DOHH2 (cell line): ENCODE measurements at regions not wholly inside any gene's neighbourhood (a gene's known extent, or its start where the extent isn't known, plus 50 kb on each side); places are given as distances from the start of the nearest gene placed in this dataset.

ENCODE experiments used
- H3F3A ChIP-seq: fragments of 200-600 bp; sonication (generic), shearing (Covaris generic); 2 replicates; pipeline ENCODE4 v1.6.0; 2016; ENCODE audit warnings: antibody characterized with exemption, mild to moderate bottlenecking; ENCODE audit not compliant: control insufficient read depth, insufficient read depth
- H3K27ac ChIP-seq: fragments of 200-600 bp; sonication (generic); 2 replicates; pipeline ENCODE4 v1.5.1; 2014; ENCODE audit warnings: low read depth, mild to moderate bottlenecking, low read length, moderate library complexity
- H3K27me3 ChIP-seq: fragments of 200-600 bp; sonication (generic); 2 replicates; pipeline ENCODE4 v1.6.1; 2014; ENCODE audit warnings: mild to moderate bottlenecking, low read length, mixed read lengths; ENCODE audit not compliant: control insufficient read depth
- H3K36me3 ChIP-seq: fragments of 200-600 bp; sonication (generic); 2 replicates; pipeline ENCODE4 v1.6.1; 2014; ENCODE audit warnings: mild to moderate bottlenecking, low read length, moderate library complexity, mixed read lengths; ENCODE audit not compliant: control insufficient read depth
- H3K4me1 ChIP-seq: fragments of 200-600 bp; sonication (generic); 2 replicates; pipeline ENCODE4 v1.6.1; 2014; ENCODE audit warnings: mild to moderate bottlenecking, low read length, mixed read lengths; ENCODE audit not compliant: control insufficient read depth
- H3K4me2 ChIP-seq: fragments of 200-600 bp; sonication (generic); 2 replicates; pipeline ENCODE4 v1.6.0; 2014; ENCODE audit warnings: mild to moderate bottlenecking, low read length, moderate library complexity
- H3K4me3 ChIP-seq: fragments of 200-600 bp; sonication (generic); 2 replicates; pipeline ENCODE4 v1.5.1; 2014; ENCODE audit warnings: mild to moderate bottlenecking, low read length, mixed read lengths
- H3K79me2 ChIP-seq: fragments of 200-600 bp; sonication (generic); 2 replicates; pipeline ENCODE4 v1.6.1; 2014; ENCODE audit warnings: mild to moderate bottlenecking, low read length, mixed read lengths; ENCODE audit not compliant: control insufficient read depth
- H3K9me2 ChIP-seq: fragments of 200-600 bp; sonication (generic); replicated peaks from 2 replicates; pipeline ENCODE4 v1.6.1; 2014; ENCODE audit warnings: mild to moderate bottlenecking, low read length, mixed read lengths; ENCODE audit not compliant: control insufficient read depth
- H3K9me3 ChIP-seq: fragments of 200-600 bp; sonication (generic); 2 replicates; pipeline ENCODE4 v1.6.1; 2014; ENCODE audit warnings: antibody characterized with exemption, low read length, mixed read lengths; ENCODE audit not compliant: control insufficient read depth, insufficient read depth
- H4K20me1 ChIP-seq: fragments of 200-600 bp; sonication (generic); 2 replicates; pipeline ENCODE4 v1.6.0; 2014; ENCODE audit warnings: low read depth, mild to moderate bottlenecking, antibody characterized with exemption, low read length, moderate library complexity; ENCODE audit not compliant: control insufficient read depth, insufficient read depth
- CTCF ChIP-seq: fragments of 200-600 bp; sonication (generic); IDR thresholded peaks from one replicate; pipeline ENCODE4 v1.5.1; 2014; ENCODE audit warnings: antibody characterized with exemption, mild to moderate bottlenecking, low read depth, low read length; ENCODE audit not compliant: poor library complexity, severe bottlenecking
- EZH2phosphoT487 ChIP-seq: fragments of 200-600 bp; sonication (generic); IDR thresholded peaks from 2 replicates; pipeline ENCODE4 v1.6.1; 2017; ENCODE audit warnings: borderline replicate concordance, mild to moderate bottlenecking, antibody characterized with exemption, low read length, moderate library complexity, mixed read lengths

DNA sequence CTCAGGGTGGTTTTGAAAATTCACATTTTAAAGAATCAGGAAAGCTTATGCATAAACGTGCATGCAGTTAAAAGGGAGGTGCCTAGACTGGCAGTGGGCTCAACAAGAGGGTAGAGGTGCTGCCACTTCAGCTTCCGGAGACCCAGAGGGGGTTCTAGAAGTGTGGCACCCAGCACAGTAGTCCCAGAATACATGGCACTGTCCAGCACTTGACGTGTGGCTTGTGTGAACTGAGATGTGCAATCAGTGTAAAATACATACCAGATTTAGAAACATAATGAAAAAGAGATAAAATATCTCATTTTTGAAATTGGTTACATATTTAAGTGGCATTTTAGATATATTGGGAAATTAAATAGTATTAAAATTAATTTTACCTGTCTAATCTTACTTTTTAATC, 89.3 kb downstream of the RIN2 start:
- no peaks in the 10 kb centered on the region for H3K79me2 ChIP-seq
- H3K4me2 ChIP-seq = no peak overlapping the region
- no peak overlapping the region for H3K27ac ChIP-seq
- H4K20me1 ChIP-seq = no peaks in the 10 kb centered on the region
- H3K4me3 ChIP-seq = no peak overlapping the region
- H3K4me1 ChIP-seq = no peaks in the 10 kb centered on the region
- H3K36me3 ChIP-seq = no peaks in the 10 kb centered on the region
- H3K9me3 ChIP-seq = no peaks in the 10 kb centered on the region
- TF ChIP-seq EZH2phosphoT487 (no peak), CTCF (no peak)
- no peaks in the 10 kb centered on the region for H3K9me2 ChIP-seq
- no peaks in the 10 kb centered on the region for H3K27me3 ChIP-seq
- H3F3A ChIP-seq = no peaks in the 10 kb centered on the region

- no peaks in the 10 kb centered on the region for H3K9me3 ChIP-seq
- H3K4me1 ChIP-seq = no peaks in the 10 kb centered on the region
- H3F3A ChIP-seq = no peaks in the 10 kb centered on the region
- H4K20me1 ChIP-seq = no peaks in the 10 kb centered on the region
- H3K27me3 ChIP-seq = no peaks in the 10 kb centered on the region
- H3K4me2 ChIP-seq = no peak overlapping the region
- no peaks in the 10 kb centered on the region for H3K9me2 ChIP-seq
- no peak overlapping the region for H3K4me3 ChIP-seq
- TF ChIP-seq CTCF (no peak), EZH2phosphoT487 (no peak)
- H3K27ac ChIP-seq = no peak overlapping the region
- H3K79me2 ChIP-seq = no peaks in the 10 kb centered on the region
- no peaks in the 10 kb centered on the region for H3K36me3 ChIP-seq
These were observed 91.5 kb downstream of the RIN2 start for GRCh38 chr20:19849341-19850197.

- Histone ChIP-seq H3K9me2 (no peaks in the 10 kb centered on the region), H3K36me3 (no peaks in the 10 kb centered on the region), H3K9me3 (no peaks in the 10 kb centered on the region), H3K27me3 (no peaks in the 10 kb centered on the region), H3K4me1 (no peaks in the 10 kb centered on the region), H4K20me1 (no peaks in the 10 kb centered on the region), H3K27ac (no peak overlapping the region), H3K79me2 (no peaks in the 10 kb centered on the region), H3F3A (no peaks in the 10 kb centered on the region), H3K4me2 (no peak overlapping the region), H3K4me3 (no peak overlapping the region)
- TF ChIP-seq CTCF = no peak
- TF ChIP-seq EZH2phosphoT487 = no peak
These were observed 92.1 kb downstream of the RIN2 start for GRCh38 chr20:19850198-19850533.
